ENCODE measurements at regions not wholly inside any gene's neighbourhood (a gene's known extent, or its start where the extent isn't known, plus 50 kb on each side); places are given as distances from the start of the nearest gene placed in this dataset.

DNA sequence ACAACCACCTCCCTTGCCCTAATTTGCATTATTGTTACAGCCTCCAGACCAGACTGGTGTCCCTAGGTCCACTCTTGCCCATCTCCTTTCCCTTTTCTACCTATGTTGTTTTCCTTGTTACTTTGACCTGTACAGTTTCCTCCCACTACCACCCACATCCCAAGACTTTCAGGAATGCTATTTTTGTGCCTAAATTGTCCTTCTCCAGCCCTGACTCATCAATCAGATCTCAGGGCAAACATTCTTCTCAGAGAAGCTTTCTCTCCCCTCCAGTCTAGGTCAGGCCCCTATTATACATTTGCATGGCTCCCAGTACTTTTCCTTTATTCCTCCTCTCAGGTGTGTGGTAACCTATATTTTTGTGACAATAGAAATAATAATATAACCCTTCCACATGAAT, 241.5 kb downstream of the IGSF11 start:
- TF ChIP-seq CTBP1 (IDR thresholded peaks at IDR 0.05; ENCODE audit: borderline replicate concordance), result no peak
- no peak for TF ChIP-seq ARNT (IDR thresholded peaks at IDR 0.05)
- no peak for TF ChIP-seq SUZ12 (IDR thresholded peaks at IDR 0.05)
- no peak for TF ChIP-seq FOXM1 (IDR thresholded peaks at IDR 0.05; ENCODE audit: borderline replicate concordance)
- TF ChIP-seq NFRKB (IDR thresholded peaks at IDR 0.05), result no peak
- no peak for TF ChIP-seq LEF1 (IDR thresholded peaks at IDR 0.05; ENCODE audit: borderline replicate concordance)
- TF ChIP-seq HDGF (IDR thresholded peaks at IDR 0.05; ENCODE audit: borderline replicate concordance), result no peak
- no peak for TF ChIP-seq L3MBTL2 (conservative IDR thresholded peaks at IDR 0.05)
- TF ChIP-seq BHLHE40 (IDR thresholded peaks at IDR 0.05; ENCODE audit: borderline replicate concordance), result no peak
- TF ChIP-seq, protein P1, sequence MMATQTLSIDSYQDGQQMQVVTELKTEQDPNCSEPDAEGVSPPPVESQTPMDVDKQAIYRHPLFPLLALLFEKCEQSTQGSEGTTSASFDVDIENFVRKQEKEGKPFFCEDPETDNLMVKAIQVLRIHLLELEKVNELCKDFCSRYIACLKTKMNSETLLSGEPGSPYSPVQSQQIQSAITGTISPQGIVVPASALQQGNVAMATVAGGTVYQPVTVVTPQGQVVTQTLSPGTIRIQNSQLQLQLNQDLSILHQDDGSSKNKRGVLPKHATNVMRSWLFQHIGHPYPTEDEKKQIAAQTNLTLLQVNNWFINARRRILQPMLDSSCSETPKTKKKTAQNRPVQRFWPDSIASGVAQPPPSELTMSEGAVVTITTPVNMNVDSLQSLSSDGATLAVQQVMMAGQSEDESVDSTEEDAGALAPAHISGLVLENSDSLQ (IDR thresholded peaks at IDR 0.05), result no peak
- TF ChIP-seq ZNF384 (IDR thresholded peaks at IDR 0.05), result no peak
- no peak for TF ChIP-seq ELF4 (IDR thresholded peaks at IDR 0.05)
- no peak for TF ChIP-seq TARDBP (IDR thresholded peaks at IDR 0.05)
- no peak for TF ChIP-seq FOXK2 (IDR thresholded peaks at IDR 0.05)
- TF ChIP-seq SP1 (IDR thresholded peaks at IDR 0.05), result no peak
- TF ChIP-seq FOXA1 (IDR thresholded peaks at IDR 0.05), result no peak
- CTCF ChIA-PET, result no interaction called here
- POLR2A ChIA-PET, result no interaction called here
- no peak for DNase-seq (ENCODE audit: extremely low spot score)

DNA sequence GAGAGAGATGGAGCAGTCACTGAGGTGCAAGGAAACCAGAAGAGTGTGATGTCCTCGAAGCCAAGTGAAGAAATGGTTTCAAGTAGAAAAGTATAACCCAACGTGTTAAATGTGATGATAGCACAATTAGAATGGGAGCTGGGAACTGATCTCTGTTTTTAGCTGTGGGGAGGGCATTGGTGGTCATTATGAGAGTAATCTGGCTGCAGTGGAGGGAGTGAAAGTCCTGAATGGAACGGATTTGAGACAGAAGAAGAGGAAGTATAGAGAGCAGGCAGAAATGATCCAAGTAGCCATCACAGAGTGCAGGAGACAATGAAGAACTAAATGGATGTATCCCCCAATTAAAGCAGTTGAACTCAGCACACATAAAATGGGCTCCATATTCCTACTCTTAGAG, 235.3 kb downstream of the IGSF11 start:
- POLR2A ChIA-PET, result no interaction called here
- CTCF ChIA-PET, result no interaction called here

DNA sequence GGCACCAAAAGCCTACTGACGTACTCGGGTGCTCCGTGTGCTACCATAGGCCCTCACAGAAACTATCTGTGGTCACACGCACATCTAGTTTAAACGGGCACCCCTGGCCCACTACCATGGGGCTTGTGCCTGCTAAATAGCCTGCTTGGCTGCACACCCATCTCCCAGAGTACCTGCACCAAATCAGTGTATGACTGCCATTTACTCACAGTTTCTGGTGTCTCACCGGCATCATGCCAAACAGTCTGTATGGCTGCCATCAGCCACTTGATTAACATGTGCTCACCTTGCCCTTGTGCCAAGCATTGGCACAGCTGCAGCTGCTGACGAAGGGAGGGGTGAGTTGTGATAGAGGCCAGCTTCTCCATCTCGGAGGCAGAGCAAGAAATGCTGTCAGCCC, 232.7 kb downstream of the IGSF11 start:
- ChIA-PET POLR2A (no interaction called here), CTCF (no interaction called here)
- no peak for DNase-seq (ENCODE audit: extremely low spot score)
- TF ChIP-seq BHLHE40 (IDR thresholded peaks at IDR 0.05; ENCODE audit: borderline replicate concordance), result no peak
- TF ChIP-seq ELF4 (IDR thresholded peaks at IDR 0.05), result no peak
- TF ChIP-seq LEF1 (IDR thresholded peaks at IDR 0.05; ENCODE audit: borderline replicate concordance), result no peak
- no peak for TF ChIP-seq CTBP1 (IDR thresholded peaks at IDR 0.05; ENCODE audit: borderline replicate concordance)
- TF ChIP-seq ARNT (IDR thresholded peaks at IDR 0.05), result no peak
- no peak for TF ChIP-seq ZNF384 (IDR thresholded peaks at IDR 0.05)
- no peak for TF ChIP-seq FOXM1 (IDR thresholded peaks at IDR 0.05; ENCODE audit: borderline replicate concordance)
- TF ChIP-seq NFRKB (IDR thresholded peaks at IDR 0.05), result no peak
- no peak for TF ChIP-seq TARDBP (IDR thresholded peaks at IDR 0.05)
- TF ChIP-seq, protein P1 (IDR thresholded peaks at IDR 0.05), result no peak
- TF ChIP-seq FOXA1 (IDR thresholded peaks at IDR 0.05), result no peak
- no peak for TF ChIP-seq HDGF (IDR thresholded peaks at IDR 0.05; ENCODE audit: borderline replicate concordance)
- no peak for TF ChIP-seq FOXK2 (IDR thresholded peaks at IDR 0.05)
- no peak for TF ChIP-seq SUZ12 (IDR thresholded peaks at IDR 0.05)
- TF ChIP-seq SP1 (IDR thresholded peaks at IDR 0.05), result no peak
- TF ChIP-seq L3MBTL2 (conservative IDR thresholded peaks at IDR 0.05), result no peak

More for the DNA sequence above, 235.3 kb downstream of the IGSF11 start:
- DNase-seq (ENCODE audit: extremely low spot score), result no peak
- TF ChIP-seq CTBP1 (IDR thresholded peaks at IDR 0.05; ENCODE audit: borderline replicate concordance), result no peak

DNA sequence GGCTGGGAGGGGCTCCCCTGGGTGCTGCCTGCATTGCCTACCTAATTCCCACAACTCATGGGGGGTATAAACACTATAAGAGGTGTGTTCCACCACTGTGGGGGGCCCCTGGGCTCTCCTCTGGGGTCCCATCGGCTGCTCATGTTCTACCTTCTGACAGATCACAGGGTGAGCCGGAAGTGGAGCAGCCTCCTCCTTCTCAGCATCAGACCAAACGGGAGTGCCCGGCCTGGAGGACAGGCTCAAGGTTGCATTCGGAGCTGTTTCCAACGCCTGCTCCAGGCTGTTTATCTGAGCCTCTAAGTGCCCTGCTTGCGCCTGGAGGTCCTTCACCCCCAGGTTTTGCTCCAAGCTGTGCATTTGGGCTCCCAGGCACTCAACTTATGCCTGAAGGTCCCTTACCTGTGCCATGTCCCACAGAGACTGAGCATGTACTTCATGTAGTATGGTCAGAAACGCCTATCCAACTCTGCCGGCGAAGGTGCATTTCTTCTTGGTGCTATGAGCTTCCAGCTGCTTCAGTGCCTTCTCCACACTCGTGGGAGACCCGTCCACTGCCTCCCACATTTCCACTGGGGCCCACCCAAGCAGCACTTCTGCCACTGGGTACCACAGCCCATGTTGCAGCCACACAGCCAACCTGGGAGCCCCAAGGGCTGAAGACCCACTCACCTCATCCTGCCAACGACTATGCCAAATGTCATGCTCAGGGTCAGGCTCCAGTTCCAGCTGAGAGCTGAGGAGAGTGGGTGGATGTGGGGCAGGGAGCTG, 232.1 kb downstream of the IGSF11 start:
- CTCF ChIA-PET, result no interaction called here
- POLR2A ChIA-PET, result no interaction called here
- TF ChIP-seq L3MBTL2 (conservative IDR thresholded peaks at IDR 0.05), result no peak
- TF ChIP-seq LEF1 (IDR thresholded peaks at IDR 0.05; ENCODE audit: borderline replicate concordance), result no peak
- TF ChIP-seq ELF4 (IDR thresholded peaks at IDR 0.05), result no peak
- TF ChIP-seq ARNT (IDR thresholded peaks at IDR 0.05), result no peak
- TF ChIP-seq TARDBP (IDR thresholded peaks at IDR 0.05), result no peak
- no peak for TF ChIP-seq ZNF384 (IDR thresholded peaks at IDR 0.05)
- no peak for TF ChIP-seq NFRKB (IDR thresholded peaks at IDR 0.05)
- no peak for TF ChIP-seq FOXM1 (IDR thresholded peaks at IDR 0.05; ENCODE audit: borderline replicate concordance)
- TF ChIP-seq SP1 (IDR thresholded peaks at IDR 0.05), result no peak
- TF ChIP-seq FOXK2 (IDR thresholded peaks at IDR 0.05), result no peak
- TF ChIP-seq HDGF (IDR thresholded peaks at IDR 0.05; ENCODE audit: borderline replicate concordance), result no peak
- no peak for TF ChIP-seq BHLHE40 (IDR thresholded peaks at IDR 0.05; ENCODE audit: borderline replicate concordance)
- TF ChIP-seq, protein P1 (IDR thresholded peaks at IDR 0.05), result no peak
- no peak for TF ChIP-seq FOXA1 (IDR thresholded peaks at IDR 0.05)
- no peak for TF ChIP-seq CTBP1 (IDR thresholded peaks at IDR 0.05; ENCODE audit: borderline replicate concordance)
- TF ChIP-seq SUZ12 (IDR thresholded peaks at IDR 0.05), result no peak
- no peak for DNase-seq (ENCODE audit: extremely low spot score)

DNA sequence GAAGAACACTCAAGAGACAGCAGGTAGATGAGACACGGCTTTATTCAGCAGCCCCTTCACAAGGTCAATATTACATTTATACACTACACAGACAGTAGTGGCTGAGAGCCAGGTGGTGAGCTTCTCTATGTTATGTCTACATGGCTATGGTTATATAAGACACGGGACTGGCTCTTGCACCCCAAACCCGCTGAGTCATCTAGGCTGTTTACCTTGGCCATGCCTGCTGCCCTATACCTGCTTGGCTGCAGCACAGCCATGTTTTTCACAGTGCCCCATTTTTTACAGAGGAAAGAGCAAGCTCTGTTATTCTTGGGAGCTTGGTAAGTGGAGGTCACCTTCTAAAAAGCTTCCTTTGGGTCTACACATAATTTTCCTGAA, 231.6 kb downstream of the IGSF11 start:
- ChIA-PET CTCF (no interaction called here), POLR2A (no interaction called here)

More for the DNA sequence above, 231.6 kb downstream of the IGSF11 start:
- no peak for TF ChIP-seq SP1 (IDR thresholded peaks at IDR 0.05)
- TF ChIP-seq ELF4 (IDR thresholded peaks at IDR 0.05), result no peak
- TF ChIP-seq FOXM1 (IDR thresholded peaks at IDR 0.05; ENCODE audit: borderline replicate concordance), result no peak
- TF ChIP-seq LEF1 (IDR thresholded peaks at IDR 0.05; ENCODE audit: borderline replicate concordance), result no peak
- no peak for TF ChIP-seq HDGF (IDR thresholded peaks at IDR 0.05; ENCODE audit: borderline replicate concordance)
- TF ChIP-seq BHLHE40 (IDR thresholded peaks at IDR 0.05; ENCODE audit: borderline replicate concordance), result no peak
- no peak for TF ChIP-seq ZNF384 (IDR thresholded peaks at IDR 0.05)
- TF ChIP-seq, protein P1 (IDR thresholded peaks at IDR 0.05), result no peak
- no peak for TF ChIP-seq SUZ12 (IDR thresholded peaks at IDR 0.05)
- no peak for TF ChIP-seq CTBP1 (IDR thresholded peaks at IDR 0.05; ENCODE audit: borderline replicate concordance)
- no peak for TF ChIP-seq L3MBTL2 (conservative IDR thresholded peaks at IDR 0.05)
- no peak for TF ChIP-seq ARNT (IDR thresholded peaks at IDR 0.05)
- TF ChIP-seq TARDBP (IDR thresholded peaks at IDR 0.05), result no peak
- no peak for TF ChIP-seq FOXK2 (IDR thresholded peaks at IDR 0.05)
- no peak for TF ChIP-seq NFRKB (IDR thresholded peaks at IDR 0.05)
- DNase-seq (ENCODE audit: extremely low spot score), result no peak
